ENCODE measurements at regions not wholly inside any gene's neighbourhood (a gene's known extent, or its start where the extent isn't known, plus 50 kb on each side); places are given as distances from the start of the nearest gene placed in this dataset.

GRCh38 chr4:35105486-35105885 lies 1138.8 kb downstream of the ARAP2 start:
- no peaks in the 10 kb centered on the region for H3K4me1 Mint-ChIP-seq (ENCODE audit: low read depth, unreplicated experiment)
- intact Hi-C loops (cut with micrococcal nuclease; ENCODE audit: unreplicated experiment) = no loop called here
- no peaks in the 10 kb centered on the region for H3K27me3 Mint-ChIP-seq (ENCODE audit: insufficient read depth, unreplicated experiment)

GRCh38 chr4:35106091-35106734 lies 1138.1 kb downstream of the ARAP2 start:
- Mint-ChIP-seq H3K4me1 (ENCODE audit: low read depth, unreplicated experiment) (no peaks in the 10 kb centered on the region), H3K9me3 (ENCODE audit: unreplicated experiment) (no peaks in the 10 kb centered on the region), H3K27ac (ENCODE audit: unreplicated experiment) (no peak overlapping the region), H3K4me3 (ENCODE audit: unreplicated experiment) (no peak overlapping the region), H3K27me3 (ENCODE audit: insufficient read depth, unreplicated experiment) (no peaks in the 10 kb centered on the region), H3K36me3 (ENCODE audit: insufficient read depth, unreplicated experiment) (no peaks in the 10 kb centered on the region)
- H3K36me3 ChIP-seq (ENCODE audit: control insufficient read depth, insufficient read depth, low read length) = no peaks in the 10 kb centered on the region
- no peaks in the 10 kb centered on the region for H3K9me3 ChIP-seq
- no peaks in the 10 kb centered on the region for H3K4me1 ChIP-seq
- ChIA-PET POLR2A (no interaction called here), CTCF (no interaction called here)
- no peaks in the 10 kb centered on the region for H3K27me3 ChIP-seq (replicated peaks; ENCODE audit: control insufficient read depth, insufficient read depth, low read length)
- no peak overlapping the region for H3K4me3 ChIP-seq (ENCODE audit: low read depth, low read length)
- BruUV-seq (replicated peaks) = no TSS peak
- intact Hi-C loops (cut with micrococcal nuclease; ENCODE audit: unreplicated experiment) = no loop called here
- no peak for DNase-seq
- no peak for TF ChIP-seq CTCF (IDR thresholded peaks at IDR 0.05; ENCODE audit: insufficient read depth in 1 of 2, low read depth in 1 of 2, low read length in 1 of 2, severe bottlenecking in 1 of 2, unreplicated experiment in 1 of 2)

More at GRCh38 chr4:35105486-35105885, 1138.8 kb downstream of the ARAP2 start:
- Histone ChIP-seq H3K4me1 (no peaks in the 10 kb centered on the region), H3K27me3 (replicated peaks; ENCODE audit: control insufficient read depth, insufficient read depth, low read length) (no peaks in the 10 kb centered on the region), H3K4me3 (ENCODE audit: low read depth, low read length) (no peak overlapping the region), H3K9me3 (no peaks in the 10 kb centered on the region), H3K36me3 (ENCODE audit: control insufficient read depth, insufficient read depth, low read length) (no peaks in the 10 kb centered on the region)
- Mint-ChIP-seq H3K27ac (ENCODE audit: unreplicated experiment) (no peak overlapping the region), H3K4me3 (ENCODE audit: unreplicated experiment) (no peak overlapping the region), H3K36me3 (ENCODE audit: insufficient read depth, unreplicated experiment) (no peaks in the 10 kb centered on the region), H3K9me3 (ENCODE audit: unreplicated experiment) (no peaks in the 10 kb centered on the region)
- BruUV-seq (replicated peaks) = no TSS peak
- CTCF ChIA-PET = no interaction called here
- POLR2A ChIA-PET = no interaction called here
- TF ChIP-seq CTCF (IDR thresholded peaks at IDR 0.05; ENCODE audit: insufficient read depth in 1 of 2, low read depth in 1 of 2, low read length in 1 of 2, severe bottlenecking in 1 of 2, unreplicated experiment in 1 of 2) = no peak
- no peak for DNase-seq

GRCh38 chr4:35124106-35124505 lies 1120.2 kb downstream of the ARAP2 start:
- Mint-ChIP-seq H3K36me3 (ENCODE audit: insufficient read depth, unreplicated experiment) (no peaks in the 10 kb centered on the region), H3K27ac (ENCODE audit: unreplicated experiment) (no peak overlapping the region), H3K9me3 (ENCODE audit: unreplicated experiment) (no peaks in the 10 kb centered on the region), H3K27me3 (ENCODE audit: insufficient read depth, unreplicated experiment) (no peaks in the 10 kb centered on the region), H3K4me3 (ENCODE audit: unreplicated experiment) (no peak overlapping the region), H3K4me1 (ENCODE audit: low read depth, unreplicated experiment) (no peaks in the 10 kb centered on the region)
- ChIA-PET POLR2A (no interaction called here), CTCF (no interaction called here)
- Histone ChIP-seq H3K4me3 (ENCODE audit: low read depth, low read length) (no peak overlapping the region), H3K36me3 (ENCODE audit: control insufficient read depth, insufficient read depth, low read length) (no peaks in the 10 kb centered on the region), H3K9me3 (no peaks in the 10 kb centered on the region), H3K27me3 (replicated peaks; ENCODE audit: control insufficient read depth, insufficient read depth, low read length) (no peaks in the 10 kb centered on the region), H3K4me1 (no peaks in the 10 kb centered on the region)
- no peak for TF ChIP-seq CTCF (IDR thresholded peaks at IDR 0.05; ENCODE audit: insufficient read depth in 1 of 2, low read depth in 1 of 2, low read length in 1 of 2, severe bottlenecking in 1 of 2, unreplicated experiment in 1 of 2)
- DNase-seq = no peak
- no TSS peak for BruUV-seq (replicated peaks)
- intact Hi-C loops (cut with micrococcal nuclease; ENCODE audit: unreplicated experiment) = no loop called here

Measured in Caco-2 (cell line).